HEK293 (cell line): ENCODE measurements at regions not wholly inside any gene's neighbourhood (a gene's known extent, or its start where the extent isn't known, plus 50 kb on each side); places are given as distances from the start of the nearest gene placed in this dataset.

Experiments used
- GLI2 ChIP-seq: fragments of 450-650 bp; formaldehyde crosslinking; IDR thresholded peaks from 2 replicates; pipeline ENCODE4; 2017; ENCODE audit warnings: missing biosample characterization, missing genetic modification characterization, low read depth, borderline replicate concordance
- MZF1 ChIP-seq: fragments of 450-650 bp; formaldehyde crosslinking; IDR thresholded peaks from 2 replicates; pipeline ENCODE4 v1.5.1; 2017; ENCODE audit warnings: missing biosample characterization, missing genetic modification characterization, borderline replicate concordance
- ZNF335 ChIP-seq: fragments of 450-650 bp; formaldehyde crosslinking; conservative IDR thresholded peaks from 2 replicates; pipeline ENCODE4 v1.5.1; 2016; ENCODE audit warnings: missing biosample characterization, missing genetic modification characterization
- ZNF394 ChIP-seq: fragments of 450-650 bp; formaldehyde crosslinking; IDR thresholded peaks from 2 replicates; pipeline ENCODE4 v1.5.1; 2016; ENCODE audit warnings: missing biosample characterization, missing genetic modification characterization, mild to moderate bottlenecking, moderate library complexity, borderline replicate concordance
- ZNF426 ChIP-seq: fragments of 450-650 bp; formaldehyde crosslinking; IDR thresholded peaks from 2 replicates; pipeline ENCODE4 v1.5.1; 2017; ENCODE audit warnings: missing biosample characterization, missing genetic modification characterization, mild to moderate bottlenecking, inconsistent platforms, moderate library complexity
- ZNF621 ChIP-seq: fragments of 450-650 bp; formaldehyde crosslinking; IDR thresholded peaks from 2 replicates; pipeline ENCODE4 v1.5.1; 2017; ENCODE audit warnings: missing biosample characterization, missing genetic modification characterization
- ZSCAN5A ChIP-seq: fragments of 450-650 bp; formaldehyde crosslinking; IDR thresholded peaks from 2 replicates; pipeline ENCODE4 v1.5.1; 2016; ENCODE audit warnings: missing biosample characterization, missing genetic modification characterization
- TF ChIP-seq, protein P1 (sequence below): fragments of 450-650 bp; formaldehyde crosslinking; IDR thresholded peaks from 2 replicates; pipeline ENCODE4 v1.5.1; 2016; ENCODE audit warnings: missing biosample characterization, missing genetic modification characterization

GRCh38 chr2:187749804-187750431 lies 195.7 kb upstream of the TFPI start:
- TF ChIP-seq ZNF394 (tag by site-specific recombination) (no peak), ZSCAN5A (tag by site-specific recombination) (no peak), ZNF335 (tag by site-specific recombination) (no peak), ZNF426 (tag by site-specific recombination) (no peak), ZNF621 (tag by site-specific recombination) (no peak), GLI2 (tag by site-specific recombination) (no peak), MZF1 (no peak)
- TF ChIP-seq, protein P1, sequence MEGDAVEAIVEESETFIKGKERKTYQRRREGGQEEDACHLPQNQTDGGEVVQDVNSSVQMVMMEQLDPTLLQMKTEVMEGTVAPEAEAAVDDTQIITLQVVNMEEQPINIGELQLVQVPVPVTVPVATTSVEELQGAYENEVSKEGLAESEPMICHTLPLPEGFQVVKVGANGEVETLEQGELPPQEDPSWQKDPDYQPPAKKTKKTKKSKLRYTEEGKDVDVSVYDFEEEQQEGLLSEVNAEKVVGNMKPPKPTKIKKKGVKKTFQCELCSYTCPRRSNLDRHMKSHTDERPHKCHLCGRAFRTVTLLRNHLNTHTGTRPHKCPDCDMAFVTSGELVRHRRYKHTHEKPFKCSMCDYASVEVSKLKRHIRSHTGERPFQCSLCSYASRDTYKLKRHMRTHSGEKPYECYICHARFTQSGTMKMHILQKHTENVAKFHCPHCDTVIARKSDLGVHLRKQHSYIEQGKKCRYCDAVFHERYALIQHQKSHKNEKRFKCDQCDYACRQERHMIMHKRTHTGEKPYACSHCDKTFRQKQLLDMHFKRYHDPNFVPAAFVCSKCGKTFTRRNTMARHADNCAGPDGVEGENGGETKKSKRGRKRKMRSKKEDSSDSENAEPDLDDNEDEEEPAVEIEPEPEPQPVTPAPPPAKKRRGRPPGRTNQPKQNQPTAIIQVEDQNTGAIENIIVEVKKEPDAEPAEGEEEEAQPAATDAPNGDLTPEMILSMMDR (tag by site-specific recombination): no peak
